VCaP (cell line): ENCODE measurements at regions not wholly inside any gene's neighbourhood (a gene's known extent, or its start where the extent isn't known, plus 50 kb on each side); places are given as distances from the start of the nearest gene placed in this dataset.

Experiments used
- H3K27ac ChIP-seq: fragments of 450-650 bp; 2 replicates; pipeline ENCODE4 v1.5.1; 2017
- CTCF ChIP-seq: fragments of 450-650 bp; conservative IDR thresholded peaks from 2 replicates; pipeline ENCODE4 v1.5.1; 2017; ENCODE audit warnings: mild to moderate bottlenecking, moderate library complexity

- TF ChIP-seq CTCF, result peak; percentile 93
Measured at GRCh38 chr5:154610321-154611154, 132.5 kb upstream of the HAND1 start.

GRCh38 chr5:154609251-154609650, 131.2 kb upstream of the HAND1 start:
- no peak overlapping the region for H3K27ac ChIP-seq
- TF ChIP-seq CTCF, result no peak

More at GRCh38 chr5:154610321-154611154, 132.5 kb upstream of the HAND1 start:
- H3K27ac ChIP-seq, result no peak overlapping the region; the same call in 1 of the 2 replicates

DNA sequence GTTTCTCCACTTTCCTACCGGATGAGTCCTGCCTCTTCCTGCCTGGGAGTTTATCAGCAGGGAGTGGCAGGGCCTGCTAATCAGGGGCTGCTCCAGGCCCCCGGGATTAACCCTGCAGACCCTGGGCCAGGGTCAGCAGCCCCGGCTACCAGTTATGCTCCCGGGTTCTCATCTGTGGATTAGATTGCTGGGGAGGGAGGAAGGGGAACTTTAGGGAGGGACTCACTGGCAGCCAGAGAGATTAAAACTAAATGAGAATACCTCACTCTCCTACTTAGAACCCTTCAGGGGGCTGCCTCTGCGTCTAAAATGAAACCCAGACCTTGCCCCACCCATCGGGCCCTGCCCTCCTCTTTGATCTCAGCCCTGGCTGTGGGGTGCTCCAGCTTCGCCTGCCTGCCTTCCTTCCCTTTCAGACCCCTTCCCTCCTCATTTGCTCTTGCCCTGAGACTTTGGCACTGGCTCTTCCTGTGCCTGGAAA, 130.5 kb upstream of the HAND1 start:
- no peak for TF ChIP-seq CTCF
- no peak overlapping the region for H3K27ac ChIP-seq

DNA sequence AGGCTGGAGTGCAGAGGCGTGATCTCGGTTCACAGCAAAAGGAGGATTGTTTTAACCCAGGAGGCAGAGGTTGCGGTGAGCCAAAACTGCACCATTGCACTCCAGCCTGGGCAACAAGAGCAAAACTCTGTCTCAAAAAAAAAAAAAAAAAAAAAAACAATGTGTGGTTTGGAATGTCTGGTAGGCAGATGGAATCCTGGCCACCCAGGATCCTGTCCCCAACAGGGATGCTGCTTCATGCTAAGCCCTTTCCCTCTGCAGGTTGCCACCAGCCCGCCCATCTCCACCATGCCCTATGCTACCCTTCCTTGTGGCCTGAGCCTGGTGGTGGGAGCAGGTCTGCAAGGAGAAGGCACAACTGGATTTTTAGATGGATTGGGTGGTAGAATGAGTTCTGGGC, 129.7 kb upstream of the HAND1 start:
- no peak for TF ChIP-seq CTCF
- no peak overlapping the region for H3K27ac ChIP-seq

DNA sequence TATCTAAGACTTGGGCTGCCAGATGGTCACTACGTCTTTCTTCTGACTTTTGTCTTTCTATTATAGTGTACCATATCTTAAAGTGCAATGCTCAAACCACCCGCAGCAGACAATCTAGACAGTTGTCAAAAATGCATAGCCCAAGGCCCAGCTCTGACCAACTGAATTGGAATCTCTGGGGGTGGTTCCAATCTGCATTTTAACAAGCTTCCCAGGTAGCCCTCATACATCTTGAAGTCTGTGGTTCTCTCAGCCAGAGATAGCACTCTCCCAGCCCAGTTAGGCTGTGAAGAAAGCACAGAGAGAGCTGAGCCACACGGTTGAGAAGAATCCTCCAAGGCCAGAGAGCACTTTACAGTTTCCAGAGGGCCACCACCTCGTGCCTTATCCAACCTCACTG, 128.2 kb upstream of the HAND1 start:
- H3K27ac ChIP-seq, result no peak overlapping the region
- no peak for TF ChIP-seq CTCF

DNA sequence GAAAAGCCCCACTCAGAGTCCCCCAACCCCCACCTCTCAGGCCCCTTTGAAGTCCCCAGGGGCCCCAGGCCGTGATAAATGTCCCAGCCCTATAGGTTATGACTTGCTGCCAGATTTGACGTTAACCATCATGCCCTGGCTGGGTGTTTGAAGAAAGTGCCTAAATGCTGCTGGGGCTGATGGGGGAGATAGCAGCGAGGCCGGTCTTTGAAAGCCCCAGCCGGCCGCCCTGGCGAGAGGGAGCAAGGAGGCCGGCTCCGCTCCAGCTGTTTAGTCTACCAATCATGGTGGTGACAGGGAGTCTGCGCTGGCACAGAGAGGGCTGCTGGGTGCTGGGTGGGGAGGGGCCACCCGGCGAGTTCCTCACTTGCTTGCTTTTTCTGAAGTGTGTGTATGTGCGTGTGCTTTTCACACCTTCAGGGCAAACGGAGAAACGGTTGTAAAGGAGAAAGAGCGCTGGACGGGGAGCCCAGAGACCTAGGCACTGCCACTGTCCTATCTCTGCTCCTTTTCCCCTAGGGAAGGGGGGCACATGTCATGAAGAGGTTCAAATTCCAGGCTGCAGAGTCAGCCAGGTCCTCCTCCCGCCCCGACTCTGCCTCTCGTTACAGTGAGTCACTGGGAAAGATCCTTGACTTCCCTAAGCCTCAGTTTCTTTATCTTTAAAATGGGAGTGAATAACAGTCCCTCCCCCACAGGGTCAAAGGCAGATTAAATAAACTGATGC, 126.1 kb upstream of the HAND1 start:
- no peak overlapping the region for H3K27ac ChIP-seq
- no peak for TF ChIP-seq CTCF

- H3K27ac ChIP-seq, result no peak overlapping the region
- no peak for TF ChIP-seq CTCF
Measured at GRCh38 chr5:154603485-154603884, 125.5 kb upstream of the HAND1 start.
